Upper lobe of left lung (tissue), 6 donors: ENCODE measurements at regions not wholly inside any gene's neighbourhood (a gene's known extent, or its start where the extent isn't known, plus 50 kb on each side); places are given as distances from the start of the nearest gene placed in this dataset.

Experiments
- ATAC-seq, 2 donors: fragments of 200-7000 bp; cut with Tn5 transposase; one replicate each; pipeline ENCODE4 v1.9.1; 2022; ENCODE audit warnings: mild to moderate bottlenecking in 2 of 2, moderate library complexity in 2 of 2; ENCODE audit not compliant: low FRiP score in 2 of 2
- DNase-seq, 2 donors: peaks; one replicate each; pipeline ENCODE4 v3.0.0-alpha.2; 2019 to 2020
- H3K27ac ChIP-seq, 4 donors: fragments of 200-600 bp; sonication (generic); one replicate each; pipeline ENCODE4 v1.5.1; 2016 to 2019
- H3K27me3 ChIP-seq, 4 donors: fragments of 200-600 bp; sonication (generic); one replicate each; pipeline ENCODE4 v1.5.1; 2017 to 2019
- H3K36me3 ChIP-seq, 4 donors: fragments of 200-600 bp; sonication (generic); one replicate each; pipeline ENCODE4 v1.5.1; 2016 to 2019
- H3K4me1 ChIP-seq, 4 donors: fragments of 200-600 bp; sonication (generic); one replicate each; pipeline ENCODE4 v1.5.1; 2018 to 2019
- H3K4me3 ChIP-seq, 4 donors: fragments of 200-600 bp; sonication (generic); one replicate each; pipeline ENCODE4 v1.5.1; 2017 to 2019; ENCODE audit warnings: mild to moderate bottlenecking in 2 of 4, moderate library complexity in 1 of 4
- H3K9me3 ChIP-seq, 4 donors: fragments of 200-600 bp; sonication (generic); one replicate each; pipeline ENCODE4 v1.5.1; 2018 to 2019
- EP300 ChIP-seq, 4 donors: sonication (generic); formaldehyde crosslinking; IDR thresholded peaks; one replicate each; pipeline ENCODE4 v1.5.1; 2017; ENCODE audit warnings: antibody characterized with exemption in 4 of 4, control low read depth in 2 of 4
- POLR2A ChIP-seq, 4 donors: fragments of 450-650 bp; IDR thresholded peaks; one replicate each; pipeline ENCODE4 v1.5.1; 2016 to 2017; ENCODE audit warnings: antibody characterized with exemption in 4 of 4, mild to moderate bottlenecking in 2 of 4
- POLR2AphosphoS5 ChIP-seq, 2 donors: sonication (generic); formaldehyde crosslinking; IDR thresholded peaks; one replicate each; pipeline ENCODE4 v1.5.1; 2017; ENCODE audit warnings: antibody characterized with exemption in 2 of 2
- WGBS, 2 donors: methylation state at CpG; one replicate each; pipeline ENCODE4 v1.1.5; 2017 to 2018; 5-methylcytosine and 5-hydroxymethylcytosine counted together
- TF ChIP-seq, protein P1 (sequence below), 6 experiments: fragments of 450-650 bp in 4 of 6; fragments of 200-600 bp in 2 of 6; sonication (generic) in 2 of 6; IDR thresholded peaks; one replicate each; pipeline ENCODE4 v1.5.1; 2016 to 2019; ENCODE audit warnings: antibody characterized with exemption in 6 of 6
- donor health status: DM: no; HTN: no; CAD: no; lungs with moderate emphysema.
- donor health status: DM: no; HTN: yes; CAD: no; lungs with severe emphysema.

DNA sequence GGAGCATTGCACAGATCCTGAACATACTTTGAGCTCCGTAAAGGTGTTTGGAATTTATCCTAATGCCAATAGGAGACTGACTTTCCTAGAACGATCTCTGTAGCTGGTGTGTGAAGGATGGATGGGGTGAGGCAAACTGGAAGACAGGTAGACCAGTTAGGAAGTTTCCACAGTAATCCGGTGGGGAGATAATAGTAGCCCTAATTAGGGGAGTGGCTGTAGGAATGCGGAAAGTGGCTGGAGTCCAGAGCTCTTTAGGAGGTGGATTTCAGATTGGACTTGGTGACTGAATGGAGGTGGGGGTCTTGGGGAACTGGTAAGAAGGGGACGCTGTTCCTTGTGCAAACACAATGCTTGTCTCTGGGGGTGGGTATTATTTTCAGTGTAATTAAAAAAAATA is 146.3 kb downstream of the SOX4 start:
- no peak for TF ChIP-seq EP300 (IDR thresholded peaks at IDR 0.05)
- TF ChIP-seq POLR2AphosphoS5 (IDR thresholded peaks at IDR 0.05) = no peak
- no peak for TF ChIP-seq POLR2A (IDR thresholded peaks at IDR 0.05)
- TF ChIP-seq, protein P1, sequence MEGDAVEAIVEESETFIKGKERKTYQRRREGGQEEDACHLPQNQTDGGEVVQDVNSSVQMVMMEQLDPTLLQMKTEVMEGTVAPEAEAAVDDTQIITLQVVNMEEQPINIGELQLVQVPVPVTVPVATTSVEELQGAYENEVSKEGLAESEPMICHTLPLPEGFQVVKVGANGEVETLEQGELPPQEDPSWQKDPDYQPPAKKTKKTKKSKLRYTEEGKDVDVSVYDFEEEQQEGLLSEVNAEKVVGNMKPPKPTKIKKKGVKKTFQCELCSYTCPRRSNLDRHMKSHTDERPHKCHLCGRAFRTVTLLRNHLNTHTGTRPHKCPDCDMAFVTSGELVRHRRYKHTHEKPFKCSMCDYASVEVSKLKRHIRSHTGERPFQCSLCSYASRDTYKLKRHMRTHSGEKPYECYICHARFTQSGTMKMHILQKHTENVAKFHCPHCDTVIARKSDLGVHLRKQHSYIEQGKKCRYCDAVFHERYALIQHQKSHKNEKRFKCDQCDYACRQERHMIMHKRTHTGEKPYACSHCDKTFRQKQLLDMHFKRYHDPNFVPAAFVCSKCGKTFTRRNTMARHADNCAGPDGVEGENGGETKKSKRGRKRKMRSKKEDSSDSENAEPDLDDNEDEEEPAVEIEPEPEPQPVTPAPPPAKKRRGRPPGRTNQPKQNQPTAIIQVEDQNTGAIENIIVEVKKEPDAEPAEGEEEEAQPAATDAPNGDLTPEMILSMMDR (IDR thresholded peaks at IDR 0.05) = no peak
- Histone ChIP-seq H3K27ac (peak overlapping the region in 1 of 4 donors; percentile 18), H3K36me3 (no peaks in the 10 kb centered on the region), H3K9me3 (no peaks in the 10 kb centered on the region), H3K4me3 (no peak overlapping the region), H3K27me3 (no peaks in the 10 kb centered on the region), H3K4me1 (peaks cover 16 to 27% (median 19%) of the 10 kb centered on the region in 4 donors)
- 73 to 76% methylated on average over 5 of the region's 5 CpGs for WGBS, 2 donors
- no peak for DNase-seq
- no peak for ATAC-seq

DNA sequence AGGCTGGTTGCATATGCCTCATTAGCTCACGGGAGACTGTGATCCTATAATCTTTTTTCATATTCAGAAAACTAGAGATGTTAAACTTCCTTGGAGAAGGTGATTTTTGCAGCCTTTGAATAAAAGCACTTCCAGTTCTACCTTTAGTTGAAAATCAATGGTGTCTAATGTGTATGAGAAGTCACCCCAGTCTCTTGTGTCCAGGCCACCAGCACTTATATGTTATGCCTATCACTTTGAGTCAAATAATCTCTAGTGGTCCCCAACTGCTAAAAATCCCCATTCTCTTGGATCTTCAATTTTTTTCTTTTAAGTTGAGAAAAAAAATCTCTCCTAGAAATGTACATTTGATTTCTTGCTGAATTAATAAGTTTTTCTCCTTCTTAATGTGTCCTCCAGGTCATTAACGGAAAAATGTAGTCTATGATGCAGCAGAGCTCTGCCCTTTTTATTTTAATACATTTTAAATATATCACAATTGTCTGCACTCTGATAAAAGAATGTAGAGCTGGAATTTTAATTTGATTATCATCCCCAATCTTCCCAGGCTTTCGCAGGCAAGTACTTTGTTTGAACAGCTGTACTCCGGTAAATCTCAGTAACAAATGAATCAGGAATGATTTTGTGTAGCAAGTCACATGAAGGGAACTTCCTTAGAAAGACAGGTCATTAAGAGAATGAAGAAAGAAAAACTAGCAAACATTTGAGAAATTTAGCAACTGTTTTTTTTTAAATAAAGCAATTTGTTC is 147.0 kb downstream of the SOX4 start:
- ATAC-seq (no peak), DNase-seq (no peak)
- Histone ChIP-seq H3K36me3 (no peaks in the 10 kb centered on the region), H3K9me3 (no peaks in the 10 kb centered on the region), H3K4me3 (no peak overlapping the region), H3K4me1 (peaks cover 16 to 27% (median 19%) of the 10 kb centered on the region in 4 donors), H3K27ac (no peak overlapping the region), H3K27me3 (no peaks in the 10 kb centered on the region)
- WGBS, 2 donors = 70 to 76% methylated on average over 4 of the region's 4 CpGs
- TF ChIP-seq POLR2A (IDR thresholded peaks at IDR 0.05) = no peak
- TF ChIP-seq, protein P1 (IDR thresholded peaks at IDR 0.05) = no peak
- TF ChIP-seq POLR2AphosphoS5 (IDR thresholded peaks at IDR 0.05) = no peak
- no peak for TF ChIP-seq EP300 (IDR thresholded peaks at IDR 0.05)

DNA sequence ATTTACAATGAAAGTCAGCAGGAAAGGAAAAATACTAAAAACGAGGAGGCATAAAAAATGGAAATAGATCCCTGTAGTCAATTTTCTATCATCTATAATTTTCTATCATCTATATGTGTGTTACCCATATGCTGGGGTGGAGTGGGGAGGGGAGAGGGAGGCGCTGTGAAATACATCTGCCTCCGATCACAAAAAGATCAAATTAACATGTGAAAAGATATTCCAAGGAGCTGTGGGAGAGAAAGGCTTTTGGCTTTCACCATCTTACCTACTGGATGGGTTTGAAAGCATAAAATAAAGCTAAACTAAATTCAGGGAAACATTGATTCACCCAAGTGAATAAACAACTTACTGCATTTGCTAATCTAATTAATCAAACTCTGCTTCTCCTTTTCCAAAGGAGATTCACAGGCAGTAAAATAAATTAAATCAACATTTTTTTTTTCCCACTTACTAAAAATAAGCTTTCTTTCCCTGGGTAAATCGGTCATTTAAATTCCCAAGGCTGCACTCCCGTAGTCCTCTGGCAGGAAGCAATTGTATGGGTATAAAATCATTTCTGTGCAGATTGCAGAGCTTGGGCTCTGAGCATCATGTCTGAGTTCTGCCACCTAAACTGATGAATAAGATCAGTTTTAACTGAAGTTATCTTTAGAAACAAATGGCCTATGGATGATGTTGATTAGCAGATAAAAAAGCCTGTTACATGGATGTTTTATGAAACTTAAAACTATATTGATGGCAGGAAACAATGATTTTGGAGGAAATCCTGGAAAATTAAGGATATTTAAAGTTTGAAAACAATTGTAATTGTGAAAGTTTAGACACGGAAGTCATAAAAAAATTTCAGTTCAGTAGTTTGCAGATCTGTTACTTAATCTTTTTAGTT is 147.9 kb downstream of the SOX4 start:
- H3K36me3 ChIP-seq = no peaks in the 10 kb centered on the region
- DNase-seq = no peak
- no peaks in the 10 kb centered on the region for H3K9me3 ChIP-seq
- no peak for ATAC-seq
- peaks cover 16 to 27% (median 19%) of the 10 kb centered on the region in 4 donors for H3K4me1 ChIP-seq
- no peak overlapping the region for H3K4me3 ChIP-seq
- no peak for TF ChIP-seq POLR2AphosphoS5 (IDR thresholded peaks at IDR 0.05)
- H3K27me3 ChIP-seq = no peaks in the 10 kb centered on the region
- 54 to 60% methylated on average over 6 of the region's 6 CpGs for WGBS, 2 donors
- H3K27ac ChIP-seq = peak overlapping the region in 1 of 4 donors; percentile 3

DNA sequence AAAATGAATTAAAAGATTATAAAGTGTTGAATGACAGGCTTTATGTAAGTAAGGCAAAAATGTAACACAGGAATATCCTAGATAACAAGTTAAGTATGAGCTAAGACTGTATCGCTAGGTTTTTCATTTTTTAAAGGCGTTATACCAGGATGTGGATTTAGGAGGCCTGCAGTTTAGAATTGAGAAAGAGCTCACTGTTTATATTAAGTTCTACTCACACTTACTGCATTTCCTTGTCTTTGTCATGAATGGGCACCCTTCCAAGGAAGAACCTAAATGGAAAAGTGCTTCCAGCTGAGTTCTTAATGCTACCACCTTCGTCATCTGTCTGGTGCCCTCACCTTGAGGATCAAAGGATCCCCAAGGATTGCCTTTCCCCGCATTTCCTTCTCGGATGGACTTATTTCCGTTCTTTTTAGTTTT is 148.7 kb downstream of the SOX4 start:
- H3K36me3 ChIP-seq = no peaks in the 10 kb centered on the region
- peak overlapping the region in 1 of 4 donors; percentile 16 for H3K27ac ChIP-seq
- H3K4me1 ChIP-seq = peaks cover 16 to 27% (median 19%) of the 10 kb centered on the region in 4 donors
- H3K9me3 ChIP-seq = no peaks in the 10 kb centered on the region
- WGBS, 2 donors = 49 to 54% methylated on average over 6 of the region's 6 CpGs
- H3K4me3 ChIP-seq = no peak overlapping the region
- TF ChIP-seq, protein P1 (IDR thresholded peaks at IDR 0.05) = no peak
- TF ChIP-seq EP300 (IDR thresholded peaks at IDR 0.05) (no peak), POLR2A (IDR thresholded peaks at IDR 0.05) (no peak), POLR2AphosphoS5 (IDR thresholded peaks at IDR 0.05) (no peak)
- ATAC-seq = no peak
- no peaks in the 10 kb centered on the region for H3K27me3 ChIP-seq
- DNase-seq = no peak

DNA sequence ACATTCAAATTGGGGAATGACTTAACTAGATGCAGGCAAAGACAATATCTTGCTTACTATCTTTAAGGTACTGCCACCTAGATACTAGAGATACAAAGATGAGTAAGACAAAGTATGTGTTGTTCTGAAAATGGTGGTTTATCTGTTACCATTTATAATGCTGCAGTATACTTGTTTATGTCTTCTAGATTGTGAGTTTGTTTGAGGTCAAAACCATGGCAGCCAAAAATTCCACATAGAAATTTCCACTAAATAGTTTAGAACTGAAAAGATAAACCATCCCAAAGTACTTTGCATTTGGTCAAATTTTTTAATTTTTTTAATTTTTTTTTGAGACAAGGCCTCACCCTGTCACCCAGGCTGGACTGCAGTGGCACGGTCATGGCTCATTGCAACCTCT is 150.8 kb downstream of the SOX4 start:
- no peak overlapping the region for H3K4me3 ChIP-seq
- H3K9me3 ChIP-seq = no peaks in the 10 kb centered on the region
- no peaks in the 10 kb centered on the region for H3K36me3 ChIP-seq
- no peak for ATAC-seq
- H3K27ac ChIP-seq = no peak overlapping the region
- TF ChIP-seq EP300 (IDR thresholded peaks at IDR 0.05) = no peak
- no peak for TF ChIP-seq POLR2AphosphoS5 (IDR thresholded peaks at IDR 0.05)
- TF ChIP-seq POLR2A (IDR thresholded peaks at IDR 0.05) = no peak
- TF ChIP-seq, protein P1 (IDR thresholded peaks at IDR 0.05) = no peak
- peaks cover 7 to 24% (median 13%) of the 10 kb centered on the region in 4 donors for H3K4me1 ChIP-seq
- 71 to 91% methylated on average over 1 of the region's 1 CpG for WGBS, 2 donors
- H3K27me3 ChIP-seq = no peaks in the 10 kb centered on the region
- no peak for DNase-seq
